ENCODE measurements at regions not wholly inside any gene's neighbourhood (a gene's known extent, or its start where the extent isn't known, plus 50 kb on each side); places are given as distances from the start of the nearest gene placed in this dataset.
A peak's percentile ranks its signal among the peaks of the same experiment; 100 is the strongest.

DNA sequence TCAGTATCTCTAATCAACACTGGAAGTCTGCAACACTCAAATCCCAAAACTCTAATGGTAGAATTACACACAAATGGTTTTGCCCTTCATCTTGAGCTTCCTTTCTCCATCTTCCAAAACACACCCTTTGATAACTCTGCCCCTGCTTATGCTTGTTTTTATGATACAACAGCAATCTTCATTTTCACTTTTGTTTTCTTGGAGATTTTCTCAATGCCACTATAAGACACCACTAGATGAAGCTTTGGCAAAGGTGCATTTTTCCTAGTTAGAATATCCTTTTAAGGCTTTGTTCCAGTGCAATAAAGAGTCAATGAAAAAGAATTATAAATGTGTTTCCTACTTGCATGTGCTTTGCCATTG, 472.4 kb upstream of the NWD2 start:
- Histone ChIP-seq H3K36me3 (no peaks in the 10 kb centered on the region), H3K27me3 (peaks cover 0 to 4% (median 0%) of the 10 kb centered on the region in 4 donors), H3K9me3 (no peaks in the 10 kb centered on the region), H3K27ac (no peak overlapping the region), H3K4me1 (no peaks in the 10 kb centered on the region), H3K4me3 (no peak overlapping the region)
- intact Hi-C loops (cut with DNase I), result no loop called here
- no peak for DNase-seq
- TF ChIP-seq, protein P1, sequence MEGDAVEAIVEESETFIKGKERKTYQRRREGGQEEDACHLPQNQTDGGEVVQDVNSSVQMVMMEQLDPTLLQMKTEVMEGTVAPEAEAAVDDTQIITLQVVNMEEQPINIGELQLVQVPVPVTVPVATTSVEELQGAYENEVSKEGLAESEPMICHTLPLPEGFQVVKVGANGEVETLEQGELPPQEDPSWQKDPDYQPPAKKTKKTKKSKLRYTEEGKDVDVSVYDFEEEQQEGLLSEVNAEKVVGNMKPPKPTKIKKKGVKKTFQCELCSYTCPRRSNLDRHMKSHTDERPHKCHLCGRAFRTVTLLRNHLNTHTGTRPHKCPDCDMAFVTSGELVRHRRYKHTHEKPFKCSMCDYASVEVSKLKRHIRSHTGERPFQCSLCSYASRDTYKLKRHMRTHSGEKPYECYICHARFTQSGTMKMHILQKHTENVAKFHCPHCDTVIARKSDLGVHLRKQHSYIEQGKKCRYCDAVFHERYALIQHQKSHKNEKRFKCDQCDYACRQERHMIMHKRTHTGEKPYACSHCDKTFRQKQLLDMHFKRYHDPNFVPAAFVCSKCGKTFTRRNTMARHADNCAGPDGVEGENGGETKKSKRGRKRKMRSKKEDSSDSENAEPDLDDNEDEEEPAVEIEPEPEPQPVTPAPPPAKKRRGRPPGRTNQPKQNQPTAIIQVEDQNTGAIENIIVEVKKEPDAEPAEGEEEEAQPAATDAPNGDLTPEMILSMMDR (IDR thresholded peaks at IDR 0.05), result no peak
- ATAC-seq, result no peak
- no peak for FAIRE-seq

DNA sequence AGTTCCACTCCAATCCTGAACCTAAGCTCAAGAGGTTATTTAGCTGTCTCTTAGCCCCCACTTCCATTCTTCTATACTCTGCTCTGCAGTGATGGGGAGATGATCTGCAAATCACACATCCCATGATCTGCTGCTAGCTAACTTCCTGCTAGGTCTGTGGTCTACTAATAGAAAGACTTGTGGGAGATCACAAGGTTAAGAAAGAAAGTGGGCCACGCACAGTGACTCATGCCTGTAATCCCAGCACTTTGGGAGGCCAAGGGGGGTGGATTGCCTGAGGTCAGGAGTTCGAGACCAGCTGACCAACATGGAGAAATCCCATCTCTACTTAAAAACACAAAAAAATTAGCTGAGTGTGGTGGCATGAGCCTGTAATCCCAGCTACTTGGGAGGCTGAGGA, 471.1 kb upstream of the NWD2 start:
- 41 to 55% methylated on average over 2 of the region's 2 CpGs for WGBS, 2 donors
- intact Hi-C loops (cut with DNase I), result no loop called here
- DNase-seq, result no peak
- H3K4me1 ChIP-seq, result no peaks in the 10 kb centered on the region
- H3K36me3 ChIP-seq, result no peaks in the 10 kb centered on the region
- H3K4me3 ChIP-seq, result no peak overlapping the region
- H3K9me3 ChIP-seq, result no peaks in the 10 kb centered on the region
- H3K27ac ChIP-seq, result no peak overlapping the region
- TF ChIP-seq, protein P1 (IDR thresholded peaks at IDR 0.05), result no peak
- FAIRE-seq, result no peak
- H3K27me3 ChIP-seq, result no peaks in the 10 kb centered on the region
- ATAC-seq, result no peak

DNA sequence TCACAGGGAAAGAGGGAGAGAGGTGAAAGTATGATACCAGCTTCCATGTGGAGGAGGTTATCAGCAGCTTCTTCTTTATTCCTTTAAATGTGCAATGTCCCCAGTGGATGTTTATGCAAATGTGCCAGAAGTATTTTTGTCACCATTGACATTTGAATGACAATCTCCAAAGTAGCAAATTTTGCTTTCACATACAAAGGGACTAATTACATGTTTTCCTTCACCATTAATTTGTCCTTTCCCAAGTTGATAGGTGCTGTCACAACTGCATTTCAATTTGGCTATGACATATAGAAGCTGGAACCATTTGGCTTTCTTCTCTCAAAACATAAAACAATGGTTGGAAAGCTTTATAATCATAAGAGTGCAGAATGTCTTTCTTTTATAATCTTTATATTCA, 469.0 kb upstream of the NWD2 start:
- intact Hi-C loops (cut with DNase I), result no loop called here
- Histone ChIP-seq H3K27me3 (no peaks in the 10 kb centered on the region), H3K4me1 (no peaks in the 10 kb centered on the region), H3K4me3 (no peak overlapping the region), H3K27ac (no peak overlapping the region), H3K9me3 (no peaks in the 10 kb centered on the region), H3K36me3 (no peaks in the 10 kb centered on the region)
- TF ChIP-seq, protein P1 (IDR thresholded peaks at IDR 0.05), result no peak
- DNase-seq (no peak), ATAC-seq (no peak), FAIRE-seq (no peak)

DNA sequence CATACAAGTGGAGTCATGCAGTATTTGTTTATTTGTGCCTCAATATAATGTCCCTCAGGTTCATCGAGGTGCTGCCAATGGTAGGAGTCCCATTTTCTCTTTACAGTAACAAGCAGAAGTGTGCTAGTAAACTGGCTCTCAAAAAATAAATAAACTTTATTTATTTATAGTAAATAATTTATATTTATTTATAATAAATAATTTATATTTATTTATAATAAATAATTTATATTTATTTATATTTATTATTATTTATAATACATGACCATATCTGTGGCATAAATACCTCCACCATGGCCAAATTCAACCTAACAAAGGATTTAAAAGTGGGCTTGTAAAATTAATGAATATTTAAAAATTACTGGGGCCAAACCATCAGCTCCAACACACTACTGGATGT, 464.9 kb upstream of the NWD2 start:
- 76 to 94% methylated on average over 1 of the region's 1 CpG for WGBS, 2 donors
- no peaks in the 10 kb centered on the region for H3K27me3 ChIP-seq
- H3K4me3 ChIP-seq, result no peak overlapping the region
- H3K9me3 ChIP-seq, result no peaks in the 10 kb centered on the region
- DNase-seq (no peak), ATAC-seq (no peak), FAIRE-seq (peak; percentile 76)
- intact Hi-C loops (cut with DNase I), result no loop called here
- H3K4me1 ChIP-seq, result no peaks in the 10 kb centered on the region
- H3K36me3 ChIP-seq, result no peaks in the 10 kb centered on the region
- TF ChIP-seq, protein P1 (IDR thresholded peaks at IDR 0.05), result no peak
- H3K27ac ChIP-seq, result no peak overlapping the region

DNA sequence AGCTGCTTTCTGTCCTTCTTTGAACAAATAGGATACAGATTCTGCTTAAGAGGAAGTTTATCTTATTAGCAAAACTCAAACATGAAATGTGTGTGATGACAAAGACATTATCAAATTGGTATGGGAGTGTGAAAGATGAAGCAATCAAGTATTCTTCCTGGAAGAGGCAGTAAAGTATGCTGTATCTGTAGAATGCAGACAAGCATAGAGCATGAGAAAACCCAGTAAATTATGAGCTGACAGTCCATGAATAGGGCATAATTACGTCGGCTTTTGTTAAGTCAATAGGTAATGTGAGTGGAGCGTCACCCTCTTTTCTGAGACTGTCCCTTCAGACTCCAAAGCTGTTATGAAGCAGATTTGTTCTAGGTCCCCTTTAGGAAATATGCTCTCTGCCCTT, 458.6 kb upstream of the NWD2 start:
- 42 to 50% methylated on average over 3 of the region's 3 CpGs for WGBS, 2 donors
- Histone ChIP-seq H3K4me3 (no peak overlapping the region), H3K27ac (no peak overlapping the region), H3K36me3 (no peaks in the 10 kb centered on the region), H3K4me1 (no peaks in the 10 kb centered on the region), H3K9me3 (no peaks in the 10 kb centered on the region), H3K27me3 (no peaks in the 10 kb centered on the region)
- intact Hi-C loops (cut with DNase I), result no loop called here
- FAIRE-seq, result no peak
- DNase-seq, result no peak
- TF ChIP-seq, protein P1 (IDR thresholded peaks at IDR 0.05), result no peak
- ATAC-seq, result no peak
